NOMO-1 treated with dmso at 0.1 percent for 144 hours (cell line): ENCODE measurements at regions not wholly inside any gene's neighbourhood (a gene's known extent, or its start where the extent isn't known, plus 50 kb on each side); places are given as distances from the start of the nearest gene placed in this dataset.
A peak's percentile ranks its signal among the peaks of the same experiment; 100 is the strongest.
"Not testable (repeated sequence)": the region's sequence is repeated elsewhere in the genome, so short reads cannot be mapped to it uniquely, and the experiment has no call there.

Source experiments
- DNase-seq: peaks from one replicate; lab custom pipeline; 2025; ENCODE audit not compliant: unreplicated experiment; lab: John Stamatoyannopoulos, UW

- DNase-seq, result not testable (repeated sequence)
Observed at GRCh38 chr15:84094720-84095119, 140.9 kb upstream of the GOLGA6L4 start.

- DNase-seq, result not testable (repeated sequence)
Observed at GRCh38 chr15:84097053-84097452, 138.5 kb upstream of the GOLGA6L4 start.

DNA sequence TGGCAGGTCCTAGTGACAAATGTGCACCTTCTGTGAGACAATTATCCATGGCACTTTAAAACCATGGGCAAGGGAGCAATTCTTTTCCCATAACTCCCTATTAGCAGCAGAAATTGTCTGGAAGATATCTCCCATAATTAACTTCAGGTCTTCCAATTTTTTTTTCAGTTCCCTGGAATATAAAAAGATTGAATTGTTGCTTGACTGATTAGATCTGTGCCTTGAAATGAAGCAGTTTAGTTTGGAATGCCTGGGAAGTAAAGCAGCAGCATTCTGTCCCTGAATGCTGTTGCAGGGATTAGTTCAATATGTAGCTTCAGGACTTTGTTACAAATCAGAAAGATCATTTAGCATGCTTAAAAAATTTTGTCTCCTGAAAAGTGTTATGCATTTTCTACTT is 137.0 kb upstream of the GOLGA6L4 start:
- no peak for DNase-seq

DNA sequence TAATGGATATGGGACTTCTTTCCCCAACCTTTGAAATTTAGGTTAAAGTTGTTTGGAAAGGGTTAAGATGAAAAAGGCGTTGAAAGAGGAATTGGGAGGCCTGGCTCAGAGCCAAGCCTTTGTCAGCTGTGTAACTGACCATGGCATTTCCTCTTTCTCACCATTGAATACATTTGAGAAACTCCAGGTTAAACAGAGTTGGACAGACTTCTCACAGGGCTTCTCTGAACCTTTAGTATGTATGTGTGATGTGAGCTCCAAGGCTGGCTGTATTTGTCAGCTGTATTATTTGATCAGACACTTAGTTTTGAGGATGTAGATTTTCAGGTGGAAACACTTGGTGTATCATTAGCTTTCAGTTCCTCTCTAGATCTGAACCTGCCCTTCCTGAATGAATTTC is 136.4 kb upstream of the GOLGA6L4 start:
- no peak for DNase-seq

DNA sequence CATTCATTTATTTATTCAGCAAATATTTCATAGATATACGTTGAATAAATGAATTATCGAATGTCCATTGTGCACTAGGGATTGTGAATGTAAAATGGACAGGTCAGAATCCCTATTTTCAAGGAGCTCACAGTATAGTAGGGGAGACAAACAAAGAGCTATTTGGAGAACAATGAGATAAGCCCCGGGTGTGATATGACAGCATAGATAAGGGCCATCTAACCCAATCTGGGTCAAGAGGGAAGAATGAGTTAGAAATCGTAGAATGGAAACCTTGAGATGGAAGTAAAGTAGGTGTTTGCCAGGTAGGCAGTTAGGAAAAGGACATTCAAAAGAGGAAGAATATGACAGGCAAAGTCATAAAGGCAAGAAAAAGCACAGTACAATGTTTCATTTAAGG is 132.2 kb upstream of the GOLGA6L4 start:
- DNase-seq, result no peak

DNA sequence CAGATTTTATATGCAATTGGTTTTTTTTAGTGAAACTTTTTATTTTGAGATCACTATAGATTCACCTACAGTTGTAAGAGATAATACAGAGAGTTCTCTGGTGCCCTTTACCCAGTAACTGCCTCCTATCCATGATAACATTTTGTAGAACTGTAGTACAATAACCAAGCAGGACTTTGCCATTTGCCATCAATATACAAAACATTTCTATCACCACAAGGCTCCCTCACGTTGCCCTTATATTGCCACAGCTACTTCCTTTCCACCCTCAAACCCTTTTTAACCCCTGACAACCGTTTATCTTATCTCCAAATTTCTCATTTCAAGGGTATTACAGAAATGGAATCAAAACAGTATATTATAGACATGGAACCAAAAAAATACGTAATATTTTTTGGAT is 130.7 kb upstream of the GOLGA6L4 start:
- no peak for DNase-seq

GRCh38 chr15:84108728-84109127 is 126.8 kb upstream of the GOLGA6L4 start:
- DNase-seq, result no peak

GRCh38 chr15:84111575-84111974 is 124.0 kb upstream of the GOLGA6L4 start:
- DNase-seq, result no peak

DNA sequence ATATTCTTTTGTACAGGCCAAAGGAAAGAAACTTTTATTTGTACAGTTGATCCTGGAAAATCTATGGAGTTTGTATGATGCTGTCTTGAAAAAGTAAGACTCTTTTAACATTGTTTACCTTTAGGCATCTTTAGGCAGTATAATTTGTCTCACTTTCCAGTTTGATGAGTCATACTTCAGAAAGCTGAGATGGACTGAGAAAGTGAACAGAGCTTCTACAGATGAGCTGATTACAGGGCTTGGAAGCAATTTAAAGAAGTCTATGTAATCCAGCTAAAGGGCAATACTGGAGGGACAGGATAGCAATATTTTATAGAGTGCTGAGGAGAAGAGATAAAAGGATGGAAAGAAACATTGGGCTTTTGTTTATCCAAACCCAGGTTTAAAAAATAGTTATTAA is 123.5 kb upstream of the GOLGA6L4 start:
- DNase-seq, result no peak

GRCh38 chr15:84113919-84114318 is 121.7 kb upstream of the GOLGA6L4 start:
- DNase-seq, result no peak

- DNase-seq, result not testable (repeated sequence)
Observed at GRCh38 chr15:84114680-84115079, 120.9 kb upstream of the GOLGA6L4 start.

GRCh38 chr15:84119351-84119750 is 116.2 kb upstream of the GOLGA6L4 start:
- not testable (repeated sequence) for DNase-seq

DNA sequence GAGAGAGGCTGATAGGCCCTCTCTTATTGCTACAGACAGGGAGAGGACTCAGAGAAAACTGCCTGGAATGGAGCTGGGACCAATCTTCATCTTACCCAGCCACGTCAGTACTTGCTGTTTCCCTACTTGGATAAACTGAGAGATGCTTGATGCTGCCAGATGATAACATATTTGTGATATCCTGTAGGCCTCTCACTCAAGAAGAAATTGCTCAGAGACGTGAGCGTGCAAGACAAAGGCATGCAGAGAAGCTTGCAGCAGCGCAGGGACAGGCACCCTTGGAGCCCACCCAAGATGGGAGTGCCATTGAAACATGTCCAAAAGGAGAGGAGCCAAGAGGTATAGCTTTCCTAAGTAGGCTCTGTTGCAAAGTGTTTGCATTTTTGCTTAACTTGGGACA is 114.7 kb upstream of the GOLGA6L4 start:
- DNase-seq, result not testable (repeated sequence)

DNA sequence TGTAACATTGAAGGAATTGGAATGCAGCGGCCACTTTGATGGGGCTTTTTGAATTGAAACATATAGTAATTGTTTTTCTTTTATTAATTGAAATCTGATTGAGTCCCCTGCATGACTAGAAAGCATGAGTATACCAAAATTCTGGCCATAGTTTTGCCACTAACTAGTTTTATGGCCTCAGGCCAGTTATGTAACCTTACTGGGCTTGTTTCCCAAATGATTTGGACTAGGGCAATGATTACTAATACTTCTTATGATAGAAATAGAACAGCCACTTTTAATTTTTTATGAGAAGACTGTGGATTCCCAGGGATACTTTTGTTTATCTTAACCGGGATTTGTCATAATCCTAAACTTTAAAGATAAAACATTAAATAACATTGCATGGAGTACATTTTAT is 106.9 kb upstream of the GOLGA6L4 start:
- DNase-seq, result not testable (repeated sequence)

- not testable (repeated sequence) for DNase-seq
Observed at GRCh38 chr15:84130098-84130831, 105.3 kb upstream of the GOLGA6L4 start.

DNA sequence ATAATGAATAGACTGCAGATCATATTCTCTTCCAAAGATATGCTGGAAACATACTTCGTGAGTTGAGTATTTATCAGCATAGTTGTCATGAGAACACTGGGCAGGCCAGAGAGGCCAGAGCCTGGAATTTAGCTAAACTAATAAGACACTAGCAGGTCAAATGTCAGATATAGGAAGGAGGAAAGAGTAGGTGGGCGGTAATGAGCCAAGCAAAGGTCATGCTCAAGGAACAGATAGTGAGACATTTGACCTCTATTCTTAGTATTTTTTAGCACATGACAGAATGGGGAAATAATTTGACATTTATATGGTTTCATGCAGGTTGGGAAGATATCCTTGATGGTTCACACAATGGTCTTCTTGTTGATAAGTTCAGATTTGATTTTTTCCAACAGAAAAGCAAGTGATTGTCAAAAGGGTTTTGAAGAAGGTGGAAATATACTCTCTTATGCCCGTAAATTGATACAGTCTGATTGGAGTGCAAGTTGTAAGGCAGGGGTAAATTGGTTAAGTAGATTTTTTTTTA is 99.6 kb upstream of the GOLGA6L4 start:
- DNase-seq, result not testable (repeated sequence)

DNA sequence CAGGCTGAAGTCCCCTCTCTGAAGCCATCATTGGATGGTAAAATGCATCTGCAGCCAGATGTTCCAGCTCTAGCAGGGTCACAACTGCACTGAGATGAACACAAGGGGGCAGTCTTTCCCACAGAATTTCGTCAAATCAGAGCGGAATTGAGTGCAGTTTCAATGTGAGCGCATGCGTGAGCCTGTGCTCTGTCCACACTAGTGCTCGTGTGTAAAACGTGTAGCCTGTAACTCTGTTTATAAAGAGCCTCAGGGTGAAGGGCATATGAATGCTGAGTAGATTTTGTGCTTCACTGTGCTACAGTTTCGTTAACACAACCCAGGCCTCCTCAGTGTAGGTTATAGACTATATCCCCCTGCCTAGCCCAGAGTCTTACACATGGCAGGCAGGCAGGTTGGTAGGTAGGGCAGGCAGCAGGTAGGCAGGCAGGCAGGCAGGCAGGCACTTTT is 92.7 kb upstream of the GOLGA6L4 start:
- DNase-seq, result peak; percentile 15

DNA sequence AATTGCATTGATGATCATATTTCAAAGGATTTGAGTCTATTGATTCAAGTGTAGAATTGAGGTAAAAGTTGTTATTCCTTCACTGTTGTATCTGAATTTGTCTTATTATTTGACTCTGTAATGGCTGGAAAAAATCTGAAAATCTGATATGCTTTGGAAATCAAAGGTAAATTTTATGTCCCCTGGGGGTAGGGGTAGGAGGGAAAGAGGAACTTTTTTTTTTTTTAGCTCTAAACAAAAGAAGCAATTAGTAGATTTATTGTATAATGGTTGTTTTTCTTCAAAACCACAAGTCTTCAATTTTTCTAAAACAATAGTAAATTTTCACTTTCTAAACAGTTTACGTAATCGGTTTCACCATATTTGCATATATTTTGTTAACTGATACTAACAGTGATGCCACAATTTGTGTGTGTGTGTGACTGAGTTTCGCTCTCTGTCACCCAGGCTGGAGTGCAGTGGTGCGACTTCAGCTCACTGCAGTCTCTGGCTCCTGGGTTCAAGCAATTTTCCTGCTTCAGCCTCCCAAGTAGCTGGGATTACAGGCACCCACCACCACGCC is 91.7 kb upstream of the GOLGA6L4 start:
- DNase-seq, result no peak

GRCh38 chr15:84144946-84145345 is 90.6 kb upstream of the GOLGA6L4 start:
- DNase-seq, result not testable (repeated sequence)

GRCh38 chr15:84146299-84146698 is 89.3 kb upstream of the GOLGA6L4 start:
- not testable (repeated sequence) for DNase-seq

GRCh38 chr15:84147307-84147706 is 88.3 kb upstream of the GOLGA6L4 start:
- DNase-seq, result not testable (repeated sequence)

DNA sequence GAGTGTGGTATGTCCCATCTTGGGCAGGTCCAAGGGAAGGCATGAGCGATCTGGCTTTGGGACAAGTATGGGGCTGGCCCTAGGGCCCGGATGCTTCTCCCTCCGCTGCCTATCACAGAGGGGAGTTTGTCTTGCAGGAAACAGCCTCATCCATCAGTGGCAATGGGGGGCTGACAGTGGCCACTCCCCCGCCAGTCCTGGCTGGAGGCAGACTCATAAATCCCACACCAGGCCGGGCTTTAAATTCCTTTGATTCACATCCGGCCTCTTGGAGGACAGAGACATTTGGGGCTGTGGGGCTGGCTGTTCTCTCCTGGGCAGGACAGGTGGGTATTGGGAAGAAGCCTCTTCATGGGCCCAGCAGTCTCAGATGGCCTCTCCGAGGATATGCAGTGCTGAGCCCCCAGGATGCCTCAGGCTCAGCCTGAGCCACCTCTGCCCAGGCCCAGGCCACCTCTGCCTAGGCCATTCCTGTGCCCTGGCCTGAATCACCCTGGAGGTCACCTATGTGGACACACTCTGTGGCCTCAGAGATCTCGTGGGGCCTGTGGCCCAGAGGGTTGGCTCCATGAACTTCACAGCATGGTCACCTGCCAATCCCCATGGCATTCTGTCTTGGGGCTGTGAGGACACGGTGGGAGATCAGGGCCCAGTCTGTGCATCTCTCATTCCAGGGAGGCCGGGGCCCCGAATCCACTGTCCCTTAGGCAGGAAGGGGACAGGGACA is 84.2 kb upstream of the GOLGA6L4 start:
- DNase-seq, result no peak
